HG02642 (cell line): ENCODE measurements at regions not wholly inside any gene's neighbourhood (a gene's known extent, or its start where the extent isn't known, plus 50 kb on each side); places are given as distances from the start of the nearest gene placed in this dataset.
"Not testable (repeated sequence)": the region's sequence is repeated elsewhere in the genome, so short reads cannot be mapped to it uniquely, and the experiment has no call there.

Experiments
- ATAC-seq: cut with Tn5 transposase; IDR thresholded peaks from one replicate; pipeline ENCODE4 v1.9.1; 2021; ENCODE audit warnings: mild to moderate bottlenecking; ENCODE audit not compliant: unreplicated experiment, poor library complexity

- ATAC-seq: no peak
These were observed 233.4 kb upstream of the SYT10 start for GRCh38 chr12:33672836-33673577.

- no peak for ATAC-seq
These were observed 237.2 kb upstream of the SYT10 start for GRCh38 chr12:33676866-33677265.

- ATAC-seq: no peak
These were observed 238.8 kb upstream of the SYT10 start for GRCh38 chr12:33678221-33678964.

GRCh38 chr12:33690562-33690961 is 250.9 kb upstream of the SYT10 start:
- ATAC-seq: no peak

GRCh38 chr12:33703221-33703620 is 263.6 kb upstream of the SYT10 start:
- ATAC-seq: no peak

GRCh38 chr12:33706927-33707326 is 267.3 kb upstream of the SYT10 start:
- no peak for ATAC-seq

- ATAC-seq: no peak
These were observed 269.3 kb upstream of the SYT10 start for GRCh38 chr12:33708935-33709334.

GRCh38 chr12:33710548-33710947 is 270.9 kb upstream of the SYT10 start:
- no peak for ATAC-seq

- ATAC-seq: no peak
These were observed 279.0 kb upstream of the SYT10 start for GRCh38 chr12:33718631-33719030.

GRCh38 chr12:33721561-33721960 is 281.9 kb upstream of the SYT10 start:
- ATAC-seq: no peak

- ATAC-seq: no peak
These were observed 285.2 kb upstream of the SYT10 start for GRCh38 chr12:33724867-33725266.

- ATAC-seq: no peak
These were observed 287.4 kb upstream of the ALG10 start for GRCh38 chr12:33734871-33735270.

- ATAC-seq: no peak
These were observed 269.4 kb upstream of the ALG10 start for GRCh38 chr12:33752854-33753253.

- no peak for ATAC-seq
These were observed 264.6 kb upstream of the ALG10 start for GRCh38 chr12:33757701-33758100.

- ATAC-seq: no peak
These were observed 263.0 kb upstream of the ALG10 start for GRCh38 chr12:33759279-33759678.

GRCh38 chr12:33763331-33763730 is 259.0 kb upstream of the ALG10 start:
- ATAC-seq: no peak

GRCh38 chr12:33770652-33771051 is 251.6 kb upstream of the ALG10 start:
- no peak for ATAC-seq

- ATAC-seq: no peak
These were observed 250.4 kb upstream of the ALG10 start for GRCh38 chr12:33771889-33772288.

- ATAC-seq: not testable (repeated sequence)
These were observed 249.2 kb upstream of the ALG10 start for GRCh38 chr12:33773091-33773490.

- no peak for ATAC-seq
These were observed 235.8 kb upstream of the ALG10 start for GRCh38 chr12:33786532-33786931.

GRCh38 chr12:33794954-33795353 is 227.3 kb upstream of the ALG10 start:
- no peak for ATAC-seq

- ATAC-seq: no peak
These were observed 226.8 kb upstream of the ALG10 start for GRCh38 chr12:33795536-33795935.
